ENCODE measurements at regions not wholly inside any gene's neighbourhood (a gene's known extent, or its start where the extent isn't known, plus 50 kb on each side); places are given as distances from the start of the nearest gene placed in this dataset.

DNA sequence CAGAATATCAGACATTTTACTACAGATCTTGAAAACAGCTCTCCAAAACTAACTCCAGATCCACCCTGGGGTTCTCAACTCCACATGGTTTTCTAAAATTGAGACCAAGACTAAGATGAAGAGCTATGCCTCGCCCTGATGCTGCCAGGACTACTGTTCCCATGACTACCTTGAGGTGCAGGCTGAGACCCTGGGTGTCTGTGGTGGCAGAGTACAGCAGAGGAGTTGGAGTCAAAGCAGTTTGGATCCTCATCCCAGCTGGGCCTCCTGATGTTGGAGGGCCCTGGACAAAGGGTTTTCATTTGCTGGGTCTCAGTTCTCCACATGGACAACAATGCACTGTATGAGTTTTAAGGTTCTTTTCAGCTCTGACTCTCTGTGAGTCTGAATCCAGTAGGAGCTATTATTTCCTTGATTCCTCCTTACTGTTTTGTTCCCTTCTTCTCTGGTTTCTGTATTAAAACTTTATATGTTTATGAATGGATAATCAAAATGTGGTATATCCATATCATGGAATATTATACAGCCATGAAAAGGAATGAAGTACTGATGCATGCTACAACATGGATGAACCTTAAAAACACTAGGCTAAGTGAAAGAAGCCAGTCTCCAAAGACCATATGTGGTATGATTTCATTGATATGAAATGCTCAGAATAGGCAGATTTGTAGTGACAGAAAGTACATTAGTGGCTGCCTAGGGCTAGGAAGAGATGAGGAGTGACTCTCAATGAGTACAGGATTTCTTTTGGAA, 93.0 kb downstream of the CPN2 start:
- no peak for TF ChIP-seq POLR2A (IDR thresholded peaks at IDR 0.05; ENCODE audit: low read depth, low read length)
- no peak for TF ChIP-seq POLR2AphosphoS5 (IDR thresholded peaks at IDR 0.05; ENCODE audit: low read depth, low read length)
- TF ChIP-seq TAF1 (IDR thresholded peaks at IDR 0.05; ENCODE audit: borderline replicate concordance, low read depth, low read length), result no peak
